GM19372 (cell line): ENCODE measurements at regions not wholly inside any gene's neighbourhood (a gene's known extent, or its start where the extent isn't known, plus 50 kb on each side); places are given as distances from the start of the nearest gene placed in this dataset.
"Not testable (repeated sequence)": the region's sequence is repeated elsewhere in the genome, so short reads cannot be mapped to it uniquely, and the experiment has no call there.

Experiments used
- ATAC-seq: cut with Tn5 transposase; IDR thresholded peaks from one replicate; pipeline ENCODE4 v1.9.1; 2021; ENCODE audit warnings: mild to moderate bottlenecking, low read depth, moderate library complexity; ENCODE audit not compliant: unreplicated experiment

GRCh38 chr15:32536507-32537172, 56.6 kb upstream of the GOLGA8N start:
- peak; percentile 78 for ATAC-seq

- ATAC-seq = peak; percentile 37
These were observed 57.2 kb upstream of the GOLGA8N start for GRCh38 chr15:32536057-32536493.

GRCh38 chr15:32535150-32535898, 57.9 kb upstream of the GOLGA8N start:
- not testable (repeated sequence) for ATAC-seq

GRCh38 chr15:32522900-32523299, 67.5 kb upstream of the GOLGA8O start:
- not testable (repeated sequence) for ATAC-seq

- not testable (repeated sequence) for ATAC-seq
These were observed 67.0 kb upstream of the GOLGA8O start for GRCh38 chr15:32522421-32522820.

GRCh38 chr15:32518976-32519375, 63.5 kb upstream of the GOLGA8O start:
- ATAC-seq = not testable (repeated sequence)

- ATAC-seq = not testable (repeated sequence)
These were observed 62.6 kb upstream of the GOLGA8O start for GRCh38 chr15:32518013-32518412.

GRCh38 chr15:32516954-32517353, 61.5 kb upstream of the GOLGA8O start:
- ATAC-seq = not testable (repeated sequence)

GRCh38 chr15:32513378-32513777, 57.9 kb upstream of the GOLGA8O start:
- ATAC-seq = not testable (repeated sequence)

GRCh38 chr15:32510027-32510426, 54.6 kb upstream of the GOLGA8O start:
- not testable (repeated sequence) for ATAC-seq

- not testable (repeated sequence) for ATAC-seq
These were observed 52.6 kb upstream of the GOLGA8O start for GRCh38 chr15:32508081-32508480.

- ATAC-seq = not testable (repeated sequence)
These were observed 51.4 kb upstream of the GOLGA8O start for GRCh38 chr15:32506787-32507186.

- not testable (repeated sequence) for ATAC-seq
These were observed 50.2 kb upstream of the GOLGA8O start for GRCh38 chr15:32505633-32506032.
